HG02938 (cell line): ENCODE measurements at regions not wholly inside any gene's neighbourhood (a gene's known extent, or its start where the extent isn't known, plus 50 kb on each side); places are given as distances from the start of the nearest gene placed in this dataset.

Experiments
- ATAC-seq: cut with Tn5 transposase; IDR thresholded peaks from one replicate; pipeline ENCODE4 v1.9.1; 2021; ENCODE audit warnings: mild to moderate bottlenecking, moderate library complexity; ENCODE audit not compliant: unreplicated experiment

- no peak for ATAC-seq
These were observed 158.8 kb upstream of the DUSP10 start for GRCh38 chr1:221900678-221901077.

DNA sequence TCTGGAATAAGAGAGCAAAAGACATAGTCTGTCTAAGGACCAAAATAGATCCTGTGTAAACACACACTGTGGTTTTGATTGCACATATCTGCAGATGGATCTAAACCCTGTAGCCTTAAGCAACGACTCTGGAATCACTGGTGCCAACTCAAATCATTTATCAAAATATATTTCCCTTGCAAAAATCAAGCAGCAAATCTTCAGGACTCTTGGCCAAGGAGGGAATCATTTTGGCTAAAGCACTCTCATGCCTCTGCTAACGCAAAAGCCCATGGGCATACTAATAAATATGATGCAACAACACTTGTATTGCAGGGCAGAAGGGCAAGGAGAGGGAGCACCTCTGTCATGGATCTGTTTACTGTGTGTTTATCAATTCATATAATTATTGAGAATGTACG, 155.4 kb upstream of the DUSP10 start:
- ATAC-seq = no peak

DNA sequence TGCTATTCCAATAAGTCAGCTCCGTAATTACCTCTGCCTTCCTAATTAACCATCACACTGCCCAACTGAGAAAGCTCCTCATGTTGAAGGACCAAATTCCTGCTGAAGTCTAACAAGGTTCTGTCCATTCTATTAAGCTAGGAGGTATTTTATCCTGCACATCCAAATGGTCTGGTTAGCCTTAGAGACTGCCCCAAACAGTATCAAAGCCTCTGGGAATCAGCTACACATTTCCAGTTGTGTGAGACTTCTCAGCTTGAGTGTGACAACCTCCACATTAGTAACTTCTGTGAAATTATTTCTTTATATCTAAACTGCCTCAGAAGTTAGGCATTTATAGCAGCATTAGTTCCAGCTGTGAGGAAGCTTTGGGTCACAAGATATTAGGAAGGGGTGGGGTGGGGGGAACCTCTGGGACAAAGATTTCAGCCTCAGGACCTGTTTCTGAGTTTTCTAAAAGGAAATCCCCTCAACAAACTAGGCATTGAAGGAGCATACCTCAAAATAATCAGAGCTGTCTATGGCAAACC, 150.5 kb upstream of the DUSP10 start:
- ATAC-seq = no peak

DNA sequence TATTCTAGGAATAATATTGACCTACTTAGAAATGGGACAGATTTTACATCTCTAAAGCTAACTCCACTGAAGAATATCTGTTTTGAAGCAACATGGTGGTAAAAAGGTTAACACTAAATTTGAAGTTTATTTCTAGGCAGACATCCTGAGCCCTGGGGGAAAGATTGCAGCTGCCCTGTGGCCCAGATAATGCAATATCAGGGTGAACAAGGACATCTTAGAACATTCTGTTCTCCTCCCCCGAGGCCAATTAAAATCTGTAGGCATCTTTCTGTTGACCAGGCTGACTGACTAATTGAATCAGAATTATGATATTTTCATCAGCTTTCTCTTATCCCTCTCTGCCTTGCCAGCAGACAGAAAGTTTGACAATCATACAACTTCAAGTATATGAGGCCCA, 149.8 kb upstream of the DUSP10 start:
- no peak for ATAC-seq

DNA sequence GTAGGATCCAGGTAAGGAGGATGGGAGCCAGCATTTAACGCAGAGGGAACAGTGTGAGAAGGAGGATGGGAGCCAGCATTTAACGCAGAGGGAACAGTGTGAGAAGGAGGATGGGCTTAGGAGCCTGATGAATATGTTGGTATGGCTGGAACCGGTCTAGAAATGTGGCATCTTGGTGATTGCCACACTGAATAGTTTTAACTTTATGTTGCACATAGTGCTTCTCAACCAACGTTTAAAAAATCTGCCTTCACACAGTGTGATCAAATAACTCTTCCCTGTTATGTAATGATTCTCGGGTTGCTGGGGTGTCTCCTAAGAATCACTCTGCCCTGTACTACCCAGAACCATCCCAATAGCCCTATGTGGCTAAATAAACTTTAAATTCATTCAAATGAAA, 146.9 kb upstream of the DUSP10 start:
- ATAC-seq = no peak

DNA sequence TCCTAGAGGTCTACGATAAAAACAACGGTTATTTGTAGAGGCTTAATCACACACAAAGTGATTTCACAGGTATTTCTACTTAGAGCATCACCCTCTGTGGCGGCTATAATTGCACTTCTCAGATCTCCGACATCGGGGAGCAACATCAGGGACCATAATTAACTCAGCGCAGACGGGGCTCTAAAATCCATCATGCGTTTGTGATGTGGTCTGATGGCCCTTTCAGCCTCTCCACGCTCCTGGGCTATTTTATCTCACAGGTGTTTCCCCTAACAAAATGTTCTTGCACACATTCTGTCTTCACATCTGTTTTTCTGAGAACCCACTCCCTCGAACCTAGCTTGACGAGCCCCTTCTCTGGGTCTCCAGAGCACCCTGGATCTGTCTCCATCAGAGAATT, 146.3 kb upstream of the DUSP10 start:
- no peak for ATAC-seq

DNA sequence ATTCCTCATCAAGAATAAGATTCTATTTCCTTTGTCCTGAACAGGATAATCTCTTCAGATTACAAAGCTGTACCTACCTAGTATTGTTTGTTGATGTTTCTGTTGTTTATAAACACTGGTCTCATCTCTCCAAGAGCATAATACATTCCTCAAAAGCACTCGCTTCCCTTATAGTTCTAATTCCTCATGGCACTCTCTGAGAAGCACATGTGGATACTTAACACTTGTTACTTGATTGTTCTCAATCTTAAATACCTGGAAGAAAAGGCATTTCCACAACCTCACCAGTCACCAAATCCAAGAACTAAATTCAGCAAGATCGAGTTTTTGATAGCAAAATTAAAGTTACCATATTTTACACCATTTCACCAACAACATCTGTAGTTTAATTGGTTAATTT, 145.9 kb upstream of the DUSP10 start:
- no peak for ATAC-seq

DNA sequence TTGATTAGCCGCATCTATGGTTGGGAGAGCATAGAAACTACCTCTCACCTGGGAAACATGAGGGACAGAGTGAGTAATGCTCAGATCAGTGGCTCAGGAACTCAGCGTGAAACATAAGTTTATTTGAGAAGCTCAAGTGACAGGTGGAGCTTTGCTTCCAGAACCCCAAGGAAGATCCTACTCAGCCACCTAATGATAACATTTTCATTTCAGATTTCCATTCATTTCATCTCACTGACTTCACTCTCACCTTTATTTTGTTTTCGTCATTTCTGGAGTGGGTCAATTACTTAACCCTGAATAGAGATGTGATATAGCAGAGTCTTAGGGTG, 145.5 kb upstream of the DUSP10 start:
- ATAC-seq = no peak

GRCh38 chr1:221886743-221887414, 145.0 kb upstream of the DUSP10 start:
- ATAC-seq = no peak

DNA sequence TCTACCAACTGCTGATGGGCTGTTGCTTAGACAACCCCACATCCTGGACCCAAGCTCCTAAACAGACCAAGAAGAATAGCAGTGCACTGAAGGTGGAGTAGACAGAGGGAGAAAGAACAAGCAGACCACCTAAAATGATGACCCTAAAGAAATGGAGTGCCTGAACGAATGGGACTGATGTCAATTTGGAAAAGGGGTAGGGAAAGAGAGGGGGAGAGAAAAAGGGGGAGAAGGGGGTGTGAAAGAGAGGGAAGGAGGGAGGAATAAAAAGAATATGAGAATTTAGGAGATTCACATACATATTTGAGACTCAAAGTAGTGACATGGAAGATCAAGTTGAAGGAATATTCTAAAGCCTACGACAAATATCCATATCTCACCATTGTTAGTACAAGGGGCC, 144.4 kb upstream of the DUSP10 start:
- no peak for ATAC-seq

GRCh38 chr1:221884821-221885220, 142.9 kb upstream of the DUSP10 start:
- ATAC-seq = no peak

GRCh38 chr1:221881805-221882581, 140.1 kb upstream of the DUSP10 start:
- ATAC-seq = no peak

DNA sequence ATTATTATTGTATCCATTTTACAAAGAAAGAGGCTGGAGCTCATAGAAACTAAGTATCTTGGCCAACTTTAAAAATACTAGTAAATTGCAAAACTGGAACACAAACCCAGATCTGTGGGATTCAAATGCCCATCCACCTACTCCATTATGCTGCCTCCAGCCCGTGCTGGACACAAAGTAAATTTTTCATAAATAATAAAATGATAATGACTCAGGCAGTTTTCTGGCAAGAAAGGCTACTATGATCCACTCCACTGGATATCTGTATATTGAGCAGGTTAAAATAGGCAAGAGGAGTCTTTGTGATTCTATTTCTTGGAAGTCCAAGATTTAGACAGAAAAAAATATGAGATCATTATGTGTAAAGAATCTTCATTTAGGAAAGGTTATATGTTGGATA, 138.3 kb upstream of the DUSP10 start:
- no peak for ATAC-seq

DNA sequence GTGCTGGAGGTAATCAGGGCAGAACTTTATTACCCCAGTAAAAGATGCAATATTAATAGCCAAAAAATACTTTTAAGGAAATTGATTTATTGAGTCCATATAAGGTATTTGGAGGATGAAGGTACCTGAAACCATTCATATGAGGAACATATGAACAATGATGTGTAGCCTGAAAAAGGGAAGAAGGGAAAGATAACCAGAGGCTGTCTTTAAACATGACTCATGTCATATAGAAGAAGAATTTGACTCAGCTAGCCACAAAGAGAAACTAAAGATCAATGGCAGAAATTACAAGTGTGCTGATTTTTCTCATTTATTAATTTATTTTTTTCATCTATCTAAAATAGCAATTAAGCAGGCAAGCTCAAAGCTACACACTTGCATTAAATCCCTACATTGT, 136.2 kb upstream of the DUSP10 start:
- peak; percentile 85 for ATAC-seq

- no peak for ATAC-seq
These were observed 135.4 kb upstream of the DUSP10 start for GRCh38 chr1:221877311-221877710.

- ATAC-seq = no peak
These were observed 133.1 kb upstream of the DUSP10 start for GRCh38 chr1:221875004-221875330.

DNA sequence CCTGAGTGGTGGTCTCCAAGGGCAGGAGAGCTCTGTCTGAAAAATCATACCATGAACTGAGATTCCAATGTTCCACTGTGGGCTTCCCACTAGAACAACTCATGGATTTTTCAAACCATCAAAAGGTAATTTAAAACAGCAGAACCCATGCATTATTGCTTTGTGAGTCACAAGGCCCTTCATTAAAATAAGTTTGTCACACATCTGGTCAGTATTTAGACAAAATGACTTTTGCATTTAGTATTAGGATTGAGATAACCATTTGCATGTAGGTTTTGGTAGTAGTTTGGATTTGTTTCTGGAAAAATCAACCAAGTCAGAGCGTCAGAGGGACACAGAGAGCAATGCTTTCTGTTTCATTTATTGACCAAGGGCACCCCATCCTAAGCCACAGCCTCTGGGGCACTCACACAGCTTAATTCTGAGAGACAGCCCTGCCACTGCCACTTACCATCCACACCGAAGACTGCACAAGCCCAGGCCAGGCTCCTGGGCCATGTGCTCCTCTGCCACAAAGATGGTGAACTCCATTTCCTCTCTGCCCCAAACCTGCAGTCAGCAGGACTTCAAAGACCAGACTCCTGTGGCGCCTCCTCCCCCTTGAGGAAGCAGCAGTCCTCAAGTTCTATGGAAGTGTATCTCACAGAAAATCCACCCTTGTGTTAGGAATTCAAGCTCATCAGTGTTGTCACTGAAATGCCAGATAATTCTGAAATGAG, 132.6 kb upstream of the DUSP10 start:
- no peak for ATAC-seq

DNA sequence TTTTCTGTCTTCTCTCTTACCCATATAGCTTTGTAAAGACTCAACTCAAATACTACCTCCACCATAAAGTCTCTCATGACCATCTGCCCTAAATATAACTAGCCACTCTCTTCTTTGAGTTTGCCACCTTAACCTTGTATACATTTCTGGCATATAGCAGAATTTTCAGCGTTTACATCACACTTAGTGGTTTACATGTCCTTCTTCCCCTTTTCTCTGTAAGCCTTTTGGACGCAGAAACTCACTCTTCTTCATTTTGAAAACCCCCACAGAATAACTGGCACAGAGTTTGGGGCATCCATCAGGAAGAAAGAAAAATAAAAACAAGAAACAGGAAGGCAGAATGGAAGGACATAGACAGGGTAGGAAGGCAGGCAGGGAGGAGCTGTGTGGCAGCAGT, 131.8 kb upstream of the DUSP10 start:
- no peak for ATAC-seq

DNA sequence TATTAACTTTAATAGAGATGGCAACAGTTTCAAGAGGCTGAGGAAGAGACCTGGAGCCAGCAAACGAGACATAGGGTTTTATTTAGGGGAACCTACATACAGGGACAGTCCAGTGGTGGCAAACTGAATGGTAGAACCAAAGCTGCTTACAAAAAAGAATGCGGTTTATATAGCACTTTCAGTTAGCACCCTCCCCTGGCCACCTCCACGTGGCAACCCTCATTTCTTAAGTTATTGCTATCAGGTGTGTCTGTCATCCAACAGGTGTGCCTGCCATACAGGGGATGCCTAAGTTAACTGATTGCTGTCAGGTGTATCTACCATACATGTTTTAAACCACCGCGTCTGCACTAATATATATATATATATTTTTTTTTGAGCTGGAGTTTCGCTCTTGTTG, 129.2 kb upstream of the DUSP10 start:
- ATAC-seq = no peak

- ATAC-seq = no peak
These were observed 127.9 kb upstream of the DUSP10 start for GRCh38 chr1:221869779-221870178.

GRCh38 chr1:221868593-221869303, 126.9 kb upstream of the DUSP10 start:
- no peak for ATAC-seq
